ENCODE measurements at regions not wholly inside any gene's neighbourhood (a gene's known extent, or its start where the extent isn't known, plus 50 kb on each side); places are given as distances from the start of the nearest gene placed in this dataset.
"Not testable (repeated sequence)": the region's sequence is repeated elsewhere in the genome, so short reads cannot be mapped to it uniquely, and the experiment has no call there.

GRCh38 chr14:106269451-106270204 is 743.2 kb downstream of the TMEM121 start:
- Mint-ChIP-seq H3K27ac (ENCODE audit: unreplicated experiment) (no peak overlapping the region), H3K9me3 (ENCODE audit: low read depth) (peaks cover 64% of the 10 kb centered on the region), H3K4me3 (ENCODE audit: unreplicated experiment) (no peak overlapping the region), H3K36me3 (ENCODE audit: low read depth) (peaks cover 2% of the 10 kb centered on the region), H3K4me1 (ENCODE audit: low read depth) (no peaks in the 10 kb centered on the region), H3K27me3 (ENCODE audit: low read depth) (no peaks in the 10 kb centered on the region)
- no peak for TF ChIP-seq CTCF (IDR thresholded peaks at IDR 0.05)
- DNase-seq (ENCODE audit: low spot score), result no peak

GRCh38 chr14:106270476-106271121 is 744.2 kb downstream of the TMEM121 start:
- not testable (repeated sequence) for H3K4me3 Mint-ChIP-seq (ENCODE audit: unreplicated experiment); H3K4me1 Mint-ChIP-seq (ENCODE audit: low read depth); H3K27ac Mint-ChIP-seq (ENCODE audit: unreplicated experiment); DNase-seq (ENCODE audit: low spot score); H3K27me3 Mint-ChIP-seq (ENCODE audit: low read depth); H3K36me3 Mint-ChIP-seq (ENCODE audit: low read depth)
- H3K9me3 Mint-ChIP-seq (ENCODE audit: low read depth), result peaks cover 57% of the 10 kb centered on the region

- peaks cover 2% of the 10 kb centered on the region for H3K36me3 Mint-ChIP-seq (ENCODE audit: low read depth)
- H3K27me3 Mint-ChIP-seq (ENCODE audit: low read depth), result no peaks in the 10 kb centered on the region
- no peaks in the 10 kb centered on the region for H3K4me1 Mint-ChIP-seq (ENCODE audit: low read depth)
- peaks cover 55% of the 10 kb centered on the region for H3K9me3 Mint-ChIP-seq (ENCODE audit: low read depth)
- no peak for DNase-seq (ENCODE audit: low spot score)
- no peak overlapping the region for H3K27ac Mint-ChIP-seq (ENCODE audit: unreplicated experiment)
- no peak overlapping the region for H3K4me3 Mint-ChIP-seq (ENCODE audit: unreplicated experiment)
- no peak for TF ChIP-seq CTCF (IDR thresholded peaks at IDR 0.05)
Observed at GRCh38 chr14:106276326-106277267, 750.2 kb downstream of the TMEM121 start.

GRCh38 chr14:106277503-106277902 is 751.1 kb downstream of the TMEM121 start:
- Mint-ChIP-seq H3K9me3 (ENCODE audit: low read depth) (peaks cover 49% of the 10 kb centered on the region), H3K4me1 (ENCODE audit: low read depth) (no peaks in the 10 kb centered on the region), H3K27me3 (ENCODE audit: low read depth) (no peaks in the 10 kb centered on the region), H3K27ac (ENCODE audit: unreplicated experiment) (no peak overlapping the region), H3K36me3 (ENCODE audit: low read depth) (peaks cover 2% of the 10 kb centered on the region), H3K4me3 (ENCODE audit: unreplicated experiment) (no peak overlapping the region)
- DNase-seq (ENCODE audit: low spot score), result no peak
- no peak for TF ChIP-seq CTCF (IDR thresholded peaks at IDR 0.05)

GRCh38 chr14:106280876-106281275 is 754.5 kb downstream of the TMEM121 start:
- peaks cover 50% of the 10 kb centered on the region for H3K9me3 Mint-ChIP-seq (ENCODE audit: low read depth)
- DNase-seq (ENCODE audit: low spot score), result no peak
- H3K36me3 Mint-ChIP-seq (ENCODE audit: low read depth), result no peaks in the 10 kb centered on the region
- no peaks in the 10 kb centered on the region for H3K4me1 Mint-ChIP-seq (ENCODE audit: low read depth)
- H3K4me3 Mint-ChIP-seq (ENCODE audit: unreplicated experiment), result no peak overlapping the region
- H3K27ac Mint-ChIP-seq (ENCODE audit: unreplicated experiment), result no peak overlapping the region
- no peak for TF ChIP-seq CTCF (IDR thresholded peaks at IDR 0.05)
- no peaks in the 10 kb centered on the region for H3K27me3 Mint-ChIP-seq (ENCODE audit: low read depth)

All from chondrocyte (in vitro differentiated cells).